ENCODE measurements at regions not wholly inside any gene's neighbourhood (a gene's known extent, or its start where the extent isn't known, plus 50 kb on each side); places are given as distances from the start of the nearest gene placed in this dataset.

- Histone ChIP-seq H3K27ac (ENCODE audit: low read length) (no peak overlapping the region), H3K4me3 (ENCODE audit: low read depth in 2 of 2, low read length in 2 of 2) (no peak overlapping the region), H3K9me3 (ENCODE audit: control insufficient read depth, insufficient read depth, low read depth, low read length) (no peaks in the 10 kb centered on the region), H3K36me3 (ENCODE audit: control insufficient read depth, insufficient read depth, low read length) (no peaks in the 10 kb centered on the region), H3K27me3 (ENCODE audit: control insufficient read depth, insufficient read depth, low read length) (peaks cover 2% of the 10 kb centered on the region; the same call in 1 of the 2 replicates), H3K4me1 (ENCODE audit: control insufficient read depth, insufficient read depth, low read length) (no peaks in the 10 kb centered on the region)
- DNase-seq (ENCODE audit: low read depth, low spot score) (no peak), ATAC-seq (no peak)
- in situ Hi-C loops (cut with HindIII; ENCODE audit: low pct_unique_long_range_greater_than_20kb, low sequenced_read_pairs) (no loop called here), intact Hi-C loops (cut with micrococcal nuclease; ENCODE audit: unreplicated experiment) (no loop called here)
- BruUV-seq (replicated peaks): no TSS peak
- TF ChIP-seq TCF7L2 (IDR thresholded peaks at IDR 0.05; ENCODE audit: low read depth, low read length): no peak
- TF ChIP-seq CTCF (IDR thresholded peaks at IDR 0.05): no peak
- no peak for TF ChIP-seq SIN3A (IDR thresholded peaks at IDR 0.05; ENCODE audit: borderline replicate concordance, insufficient read depth, low read depth, low read length)
- no peak for TF ChIP-seq REST (IDR thresholded peaks at IDR 0.05; ENCODE audit: insufficient read depth in 1 of 2, low read depth in 2 of 2, low read length in 1 of 2)
- no peak for TF ChIP-seq POLR2AphosphoS5 (IDR thresholded peaks at IDR 0.05; ENCODE audit: low read depth, low read length)
- CTCF ChIA-PET: no interaction called here
- POLR2A ChIA-PET: no interaction called here
Observed at GRCh38 chr10:43815181-43815885, 166.7 kb upstream of the ZNF32 start.

GRCh38 chr10:43814663-43815062 is 166.0 kb upstream of the ZNF32 start:
- Histone ChIP-seq H3K4me1 (ENCODE audit: control insufficient read depth, insufficient read depth, low read length) (no peaks in the 10 kb centered on the region), H3K36me3 (ENCODE audit: control insufficient read depth, insufficient read depth, low read length) (no peaks in the 10 kb centered on the region), H3K4me3 (ENCODE audit: low read depth in 2 of 2, low read length in 2 of 2) (no peak overlapping the region), H3K27ac (ENCODE audit: low read length) (no peak overlapping the region), H3K9me3 (ENCODE audit: control insufficient read depth, insufficient read depth, low read depth, low read length) (no peaks in the 10 kb centered on the region), H3K27me3 (ENCODE audit: control insufficient read depth, insufficient read depth, low read length) (peaks cover 2% of the 10 kb centered on the region; the same call in 1 of the 2 replicates)
- intact Hi-C loops (cut with micrococcal nuclease; ENCODE audit: unreplicated experiment) (no loop called here), in situ Hi-C loops (cut with HindIII; ENCODE audit: low pct_unique_long_range_greater_than_20kb, low sequenced_read_pairs) (no loop called here)
- TF ChIP-seq TCF7L2 (IDR thresholded peaks at IDR 0.05; ENCODE audit: low read depth, low read length) (no peak), SIN3A (IDR thresholded peaks at IDR 0.05; ENCODE audit: borderline replicate concordance, insufficient read depth, low read depth, low read length) (no peak), POLR2AphosphoS5 (IDR thresholded peaks at IDR 0.05; ENCODE audit: low read depth, low read length) (no peak), CTCF (IDR thresholded peaks at IDR 0.05) (no peak), REST (IDR thresholded peaks at IDR 0.05; ENCODE audit: insufficient read depth in 1 of 2, low read depth in 2 of 2, low read length in 1 of 2) (no peak)
- CTCF ChIA-PET: no interaction called here
- POLR2A ChIA-PET: no interaction called here
- ATAC-seq (no peak), DNase-seq (ENCODE audit: low read depth, low spot score) (no peak)
- BruUV-seq (replicated peaks): no TSS peak
